H1 (cell line): ENCODE measurements at regions not wholly inside any gene's neighbourhood (a gene's known extent, or its start where the extent isn't known, plus 50 kb on each side); places are given as distances from the start of the nearest gene placed in this dataset.

Source experiments
- CTCF ChIA-PET: fragments of 300-600 bp; sonication (Branson Sonifier 250); formaldehyde crosslinking; loops from one replicate; lab custom pipeline; 2021; ENCODE audit not compliant: partially characterized antibody; lab: Charles Lee
- POLR2A ChIA-PET: fragments of 300-600 bp; sonication (Branson Sonifier 250); formaldehyde crosslinking; loops from one replicate; lab custom pipeline; 2021; ENCODE audit warnings: inconsistent platforms; ENCODE audit not compliant: partially characterized antibody; lab: Charles Lee
- DNase-seq, 2 experiments: peaks; one replicate each; pipeline versions ENCODE4 v3.0.0 to v3.0.0-alpha.2; 2010 to 2022; ENCODE audit warnings: low spot score in 2 of 2, low read depth in 1 of 2, mixed read lengths in 1 of 2
- FAIRE-seq: peaks from 2 replicates; lab custom pipeline; 2011; peaks lifted over from hg19 to GRCh38; lab: Jason Lieb, UNC
- H2AFZ ChIP-seq: 2 replicates; pipeline ENCODE4 v1.8.1; 2012; ENCODE audit warnings: low read length, inconsistent platforms
- H2AK5ac ChIP-seq: 2 replicates; pipeline ENCODE4 v1.6.1; 2013; ENCODE audit warnings: low read depth, low read length
- H2BK120ac ChIP-seq: replicated peaks from 2 replicates; pipeline ENCODE3; 2013; ENCODE audit warnings: low read depth, low read length, inconsistent platforms
- H2BK12ac ChIP-seq: 2 replicates; pipeline ENCODE4 v1.6.1; 2013; ENCODE audit warnings: low read depth, low read length
- H2BK15ac ChIP-seq: 2 replicates; pipeline ENCODE4 v1.6.1; 2013; ENCODE audit warnings: low read length
- H2BK20ac ChIP-seq: 2 replicates; pipeline ENCODE4 v1.6.1; 2013; ENCODE audit warnings: low read length
- H2BK5ac ChIP-seq: 2 replicates; pipeline ENCODE4 v1.6.1; 2013; ENCODE audit warnings: low read depth, low read length
- H3K14ac ChIP-seq: 2 replicates; pipeline ENCODE4 v1.6.1; 2013; ENCODE audit warnings: inconsistent platforms; ENCODE audit not compliant: insufficient read length
- H3K18ac ChIP-seq: 2 replicates; pipeline ENCODE4 v1.6.1; 2013; ENCODE audit warnings: low read length; ENCODE audit errors: extremely low read depth
- H3K23ac ChIP-seq: 2 replicates; pipeline ENCODE4 v1.6.1; 2013; ENCODE audit warnings: inconsistent platforms; ENCODE audit not compliant: insufficient read length
- H3K23me2 ChIP-seq: 2 replicates; pipeline ENCODE4 v1.6.1; 2013; ENCODE audit warnings: low read depth, low read length
- H3K27ac ChIP-seq: 2 replicates; pipeline ENCODE4 v1.6.1; 2011; ENCODE audit warnings: low read depth, low read length, inconsistent platforms
- H3K27me3 ChIP-seq, 4 experiments: replicated peaks in 1 of 4; 1 replicate in 1 of 4; 2 replicates in 3 of 4; pipeline versions ENCODE4 v1.6.1 to v1.8.1; 2011 to 2013; ENCODE audit warnings: low read length in 3 of 4, mild to moderate bottlenecking in 3 of 4, inconsistent platforms in 2 of 4, mixed read lengths in 2 of 4, moderate library complexity in 1 of 4; ENCODE audit not compliant: control insufficient read depth in 3 of 4, insufficient read depth in 3 of 4; ENCODE audit errors: extremely low read depth in 1 of 4
- H3K36me3 ChIP-seq, 4 experiments: 2 replicates each; pipeline versions ENCODE4 v1.6.1 to v1.8.1; 2011 to 2013; ENCODE audit warnings: mild to moderate bottlenecking in 4 of 4, low read length in 3 of 4, moderate library complexity in 2 of 4, control low read depth in 1 of 4, inconsistent platforms in 1 of 4; ENCODE audit not compliant: insufficient read depth in 4 of 4, control insufficient read depth in 2 of 4
- H3K4ac ChIP-seq: replicated peaks from 2 replicates; pipeline ENCODE3; 2013; ENCODE audit warnings: low read length, low read depth, mixed read lengths, inconsistent platforms; ENCODE audit not compliant: insufficient read length
- H3K4me1 ChIP-seq, 4 experiments: replicated peaks in 1 of 4; 1 replicate in 1 of 4; 2 replicates in 3 of 4; pipeline versions ENCODE4 v1.6.1 to v1.8.1; 2011 to 2013; ENCODE audit warnings: low read length in 3 of 4, inconsistent platforms in 2 of 4, mixed read lengths in 1 of 4; ENCODE audit not compliant: insufficient read depth in 4 of 4, control insufficient read depth in 3 of 4
- H3K4me2 ChIP-seq, 2 experiments: 2 replicates each; pipeline versions ENCODE4 v1.6.1 to v1.8.1; 2011 to 2013; ENCODE audit warnings: low read depth in 2 of 2, low read length in 2 of 2, control low read depth in 1 of 2, inconsistent platforms in 1 of 2, mild to moderate bottlenecking in 1 of 2; ENCODE audit not compliant: insufficient read depth in 1 of 2
- H3K4me3 ChIP-seq, 4 experiments: fragments of 200-600, 300-600 bp in 1 of 4; sonication (generic), shearing (Covaris generic), sonication (Bioruptor Twin) in 1 of 4; 2 replicates each; pipeline versions ENCODE4 v1.5.1 to v1.8.1; 2011 to 2016; ENCODE audit warnings: low read length in 4 of 4, low read depth in 3 of 4, control low read depth in 2 of 4, inconsistent platforms in 2 of 4, mild to moderate bottlenecking in 2 of 4, mixed read lengths in 1 of 4, moderate library complexity in 1 of 4; ENCODE audit not compliant: insufficient read depth in 2 of 4; ENCODE audit errors: extremely low read depth in 1 of 4
- H3K56ac ChIP-seq: replicated peaks from 2 replicates; pipeline ENCODE3; 2013; ENCODE audit warnings: low read depth, mild to moderate bottlenecking, mixed read lengths, low read length, inconsistent platforms; ENCODE audit not compliant: insufficient read length
- H3K79me1 ChIP-seq: 2 replicates; pipeline ENCODE4 v1.6.1; 2013; ENCODE audit warnings: low read depth, low read length, control low read depth
- H3K79me2 ChIP-seq, 2 experiments: 2 replicates each; pipeline versions ENCODE4 v1.6.1 to v1.8.1; 2012 to 2013; ENCODE audit warnings: low read length in 2 of 2, mild to moderate bottlenecking in 2 of 2, inconsistent platforms in 1 of 2; ENCODE audit not compliant: insufficient read depth in 2 of 2, control insufficient read depth in 1 of 2
- H3K9ac ChIP-seq, 4 experiments: replicated peaks in 1 of 4; 1 replicate in 1 of 4; 2 replicates in 3 of 4; pipeline versions ENCODE4 v1.6.1 to v1.8.1; 2011 to 2013; ENCODE audit warnings: low read depth in 3 of 4, low read length in 3 of 4, control low read depth in 2 of 4, mild to moderate bottlenecking in 2 of 4, moderate library complexity in 2 of 4, inconsistent platforms in 1 of 4; ENCODE audit errors: extremely low read depth in 1 of 4
- H3K9me3 ChIP-seq, 2 experiments: 2 replicates each; pipeline versions ENCODE4 v1.6.1 to v1.8.1; 2012 to 2013; ENCODE audit warnings: mild to moderate bottlenecking in 2 of 2, moderate library complexity in 2 of 2, control low read depth in 1 of 2, inconsistent platforms in 1 of 2, low read depth in 1 of 2, low read length in 1 of 2, mixed read lengths in 1 of 2; ENCODE audit not compliant: insufficient read depth in 2 of 2
- H4K20me1 ChIP-seq, 2 experiments: replicated peaks in 1 of 2; 2 replicates each; pipeline versions ENCODE3 to v1.8.1; 2011 to 2013; ENCODE audit warnings: inconsistent platforms in 2 of 2, low read length in 2 of 2, mild to moderate bottlenecking in 1 of 2; ENCODE audit not compliant: insufficient read depth in 2 of 2, control insufficient read depth in 1 of 2
- H4K5ac ChIP-seq: 2 replicates; pipeline ENCODE4 v1.6.1; 2013; ENCODE audit warnings: low read length, low read depth, mixed read lengths, inconsistent platforms; ENCODE audit not compliant: insufficient read length
- H4K8ac ChIP-seq: 2 replicates; pipeline ENCODE4 v1.8.0; 2013; ENCODE audit warnings: mild to moderate bottlenecking, moderate library complexity, low read length, inconsistent platforms; ENCODE audit not compliant: insufficient read depth; ENCODE audit errors: extremely low read depth
- H4K91ac ChIP-seq: replicated peaks from 2 replicates; pipeline ENCODE3; 2013; ENCODE audit warnings: low read length, mixed read lengths, inconsistent platforms; ENCODE audit not compliant: insufficient read length
- ASH2L ChIP-seq: fragments of 200-600, 300-600 bp; sonication (generic); IDR thresholded peaks from one replicate; pipeline ENCODE4 v1.7.1; 2017; ENCODE audit warnings: low read length
- ATF3 ChIP-seq: IDR thresholded peaks from 2 replicates; pipeline ENCODE4 v1.6.1; 2011; ENCODE audit warnings: low read depth, mild to moderate bottlenecking, low read length; ENCODE audit not compliant: insufficient read depth
- CBX5 ChIP-seq: fragments of 300-800, 300-1000 bp; sonication (generic); IDR thresholded peaks from 2 replicates; pipeline ENCODE4 v1.7.1; 2016; ENCODE audit warnings: antibody characterized with exemption, low read length, low read depth
- CHD2 ChIP-seq: IDR thresholded peaks from 2 replicates; pipeline ENCODE4 v1.6.1; 2012; ENCODE audit warnings: low read length, improper control_type of control experiment
- CTBP2 ChIP-seq: IDR thresholded peaks from 2 replicates; pipeline ENCODE4 v1.7.0; 2011; ENCODE audit warnings: borderline replicate concordance, mild to moderate bottlenecking, moderate library complexity, mixed read lengths, low read length; ENCODE audit not compliant: insufficient read depth, insufficient read length
- EP300 ChIP-seq, 2 experiments: IDR thresholded peaks; 1 replicate in 1 of 2; 2 replicates in 1 of 2; pipeline ENCODE4 v1.6.1; 2011 to 2012; ENCODE audit warnings: low read depth in 2 of 2, low read length in 2 of 2, mild to moderate bottlenecking in 2 of 2, borderline replicate concordance in 1 of 2, inconsistent platforms in 1 of 2, moderate library complexity in 1 of 2
- EZH2 ChIP-seq: fragments of 200-600 bp; sonication (generic); IDR thresholded peaks from 2 replicates; pipeline ENCODE4 v1.7.1; 2012; ENCODE audit warnings: low read depth, mild to moderate bottlenecking, moderate library complexity, low read length, inconsistent platforms; ENCODE audit not compliant: severe bottlenecking
- JUN ChIP-seq: IDR thresholded peaks from 2 replicates; pipeline ENCODE4 v1.6.1; 2011; ENCODE audit warnings: low read depth, mild to moderate bottlenecking, improper control_type of control experiment, low read length
- MAX ChIP-seq: IDR thresholded peaks from 2 replicates; pipeline ENCODE4 v1.6.1; 2012; ENCODE audit warnings: inconsistent platforms
- NANOG ChIP-seq: IDR thresholded peaks from 2 replicates; pipeline ENCODE4 v1.6.1; 2011; ENCODE audit warnings: low read length, low read depth, mild to moderate bottlenecking, inconsistent platforms; ENCODE audit not compliant: insufficient read depth, poor library complexity, severe bottlenecking
- PHF8 ChIP-seq: fragments of 200-600 bp; sonication (generic); conservative IDR thresholded peaks from 2 replicates; pipeline ENCODE4 v1.7.1; 2012; ENCODE audit warnings: low read depth, mild to moderate bottlenecking, inconsistent platforms, low read length, moderate library complexity
- POLR2A ChIP-seq, 2 experiments: IDR thresholded peaks; 1 replicate in 1 of 2; 2 replicates in 1 of 2; pipeline ENCODE4 v1.6.1; 2011; ENCODE audit warnings: low read depth in 2 of 2, low read length in 2 of 2, mild to moderate bottlenecking in 2 of 2; ENCODE audit errors: control extremely low read depth in 1 of 2
- POU5F1 ChIP-seq: IDR thresholded peaks from 2 replicates; pipeline ENCODE4 v1.6.1; 2011; ENCODE audit warnings: low read depth, mild to moderate bottlenecking, low read length, moderate library complexity
- SP1 ChIP-seq: IDR thresholded peaks from 2 replicates; pipeline ENCODE4 v1.6.1; 2011; ENCODE audit warnings: low read depth, low read length
- TEAD4 ChIP-seq: IDR thresholded peaks from 2 replicates; pipeline ENCODE4 v1.6.1; 2012; ENCODE audit warnings: low read depth, low read length, inconsistent platforms, mixed read lengths
- WGBS, 2 experiments: shearing (Covaris generic) in 1 of 2; methylation state at CpG; one replicate each; pipeline versions ENCODE4 v1.1.6 to v1.1.7; 2013 to 2015; ENCODE audit warnings: low lambda C conversion rate in 2 of 2, mixed read lengths in 2 of 2, inconsistent platforms in 1 of 2, low coverage in 1 of 2, missing lambda C conversion rate in 1 of 2; ENCODE audit not compliant: insufficient replicate concordance in 2 of 2, insufficient coverage in 1 of 2, insufficient read length in 1 of 2; ENCODE audit errors: extremely low coverage in 1 of 2, missing lambda C conversion rate in 1 of 2; 5-methylcytosine and 5-hydroxymethylcytosine counted together

- FAIRE-seq = no peak
- Histone ChIP-seq H3K4me2 (no peak overlapping the region), H2BK120ac (no peak overlapping the region), H3K56ac (no peak overlapping the region), H2BK12ac (no peak overlapping the region), H3K23ac (no peak overlapping the region), H4K91ac (no peak overlapping the region), H4K5ac (no peak overlapping the region), H3K36me3 (no peaks in the 10 kb centered on the region), H3K79me1 (no peaks in the 10 kb centered on the region), H3K4me1 (no peaks in the 10 kb centered on the region), H2BK5ac (no peak overlapping the region), H3K79me2 (no peaks in the 10 kb centered on the region), H4K20me1 (no peaks in the 10 kb centered on the region), H2BK15ac (no peak overlapping the region), H3K18ac (no peak overlapping the region), H3K27me3 (no peaks in the 10 kb centered on the region), H3K23me2 (no peaks in the 10 kb centered on the region), H3K4me3 (no peak overlapping the region), H3K4ac (no peak overlapping the region), H3K27ac (no peak overlapping the region), H4K8ac (no peak overlapping the region), H2AFZ (no peak overlapping the region), H3K14ac (no peak overlapping the region), H2BK20ac (no peak overlapping the region), H3K9ac (no peak overlapping the region), H2AK5ac (no peak overlapping the region), H3K9me3 (no peaks in the 10 kb centered on the region)
- POLR2A ChIA-PET = no interaction called here
- CTCF ChIA-PET = no interaction called here
- 88% methylated on average over 2 of the region's 2 CpGs; no CpG with 5 or more reads in 1 of the 2 experiments for WGBS, 2 experiments
- DNase-seq = no peak
- TF ChIP-seq PHF8 (no peak), SP1 (no peak), CHD2 (no peak), ASH2L (no peak), ATF3 (no peak), JUN (no peak), POLR2A (IDR thresholded peaks at IDR 0.05; ENCODE audit: control extremely low read depth in 1 of 2, low read depth in 2 of 2, low read length in 2 of 2) (no peak), NANOG (no peak), POU5F1 (no peak), CTBP2 (no peak), CBX5 (no peak), MAX (no peak), TEAD4 (no peak), EP300 (IDR thresholded peaks at IDR 0.05; ENCODE audit: borderline replicate concordance in 1 of 2, low read depth in 2 of 2, low read length in 2 of 2) (no peak), EZH2 (no peak)
Observed at GRCh38 chrX:150282953-150283352, 80.2 kb upstream of the MAMLD1 start.
